Naive thymus-derived CD4-positive, alpha-beta T cell (primary cell): ENCODE measurements at regions not wholly inside any gene's neighbourhood (a gene's known extent, or its start where the extent isn't known, plus 50 kb on each side); places are given as distances from the start of the nearest gene placed in this dataset.
"Not testable (repeated sequence)": the region's sequence is repeated elsewhere in the genome, so short reads cannot be mapped to it uniquely, and the experiment has no call there.

Experiments used
- ATAC-seq: fragments of 150-1000 bp; cut with Tn5 transposase; 2 replicates; pipeline ENCODE4 v1.10.0; 2021; ENCODE audit warnings: mild to moderate bottlenecking, moderate library complexity
- CTCF ChIA-PET: fragments of 350-600 bp; sonication (Branson Sonifier 250); formaldehyde crosslinking; loops from one replicate; lab custom pipeline; 2021; ENCODE audit warnings: antibody characterized with exemption; lab: Charles Lee
- POLR2A ChIA-PET: fragments of 350-600 bp; sonication (Branson Sonifier 250); formaldehyde crosslinking; loops from one replicate; lab custom pipeline; 2021; ENCODE audit warnings: antibody characterized with exemption, inconsistent platforms; lab: Charles Lee
- DNase-seq, 9 donors: peaks; one replicate each; pipeline versions ENCODE4 v3.0.0 to v3.0.0-alpha.2; 2020 to 2022; ENCODE audit warnings: mixed read lengths in 1 of 9
- H3K27ac ChIP-seq: one replicate; pipeline ENCODE4 v1.7.0; 2013; ENCODE audit warnings: mild to moderate bottlenecking, low read depth, low read length, moderate library complexity
- H3K27me3 ChIP-seq, 2 donors: one replicate each; pipeline ENCODE4 v1.7.0; 2013; ENCODE audit warnings: low read length in 2 of 2, mild to moderate bottlenecking in 2 of 2, moderate library complexity in 2 of 2; ENCODE audit not compliant: control insufficient read depth in 2 of 2, insufficient read depth in 2 of 2
- H3K36me3 ChIP-seq, 3 experiments: 1 replicate in 2 of 3; 2 replicates in 1 of 3; pipeline ENCODE4 v1.7.0; 2013; ENCODE audit warnings: low read length in 3 of 3, mild to moderate bottlenecking in 3 of 3, moderate library complexity in 1 of 3; ENCODE audit not compliant: insufficient read depth in 3 of 3, control insufficient read depth in 2 of 3
- H3K4me1 ChIP-seq, 2 donors: one replicate each; pipeline ENCODE4 v1.7.0; 2013; ENCODE audit warnings: low read length in 2 of 2, mild to moderate bottlenecking in 2 of 2, moderate library complexity in 1 of 2; ENCODE audit not compliant: control insufficient read depth in 2 of 2, insufficient read depth in 2 of 2
- H3K4me3 ChIP-seq: 2 replicates; pipeline ENCODE4 v1.7.0; 2013; ENCODE audit warnings: mild to moderate bottlenecking, low read length
- H3K9me3 ChIP-seq, 3 experiments: 1 replicate in 2 of 3; 2 replicates in 1 of 3; pipeline ENCODE4 v1.7.0; 2013; ENCODE audit warnings: low read length in 3 of 3; ENCODE audit not compliant: control insufficient read depth in 2 of 3
- H3K27ac Mint-ChIP-seq, 9 donors: one replicate each; pipeline ENCODE4 v1.8.0; 2020 to 2022; ENCODE audit warnings: mixed read lengths in 9 of 9, mild to moderate bottlenecking in 8 of 9, moderate library complexity in 5 of 9, inconsistent platforms in 2 of 9
- H3K27me3 Mint-ChIP-seq, 5 donors: one replicate each; pipeline ENCODE4 v1.8.0; 2021 to 2022; ENCODE audit warnings: mixed read lengths in 5 of 5, mild to moderate bottlenecking in 1 of 5
- H3K36me3 Mint-ChIP-seq, 5 donors: one replicate each; pipeline ENCODE4 v1.8.0; 2020 to 2022; ENCODE audit warnings: mixed read lengths in 5 of 5, mild to moderate bottlenecking in 3 of 5, inconsistent platforms in 1 of 5
- H3K4me1 Mint-ChIP-seq, 7 donors: one replicate each; pipeline ENCODE4 v1.8.0; 2020 to 2022; ENCODE audit warnings: mixed read lengths in 7 of 7, mild to moderate bottlenecking in 3 of 7, inconsistent platforms in 1 of 7
- H3K4me3 Mint-ChIP-seq, 10 donors: one replicate each; pipeline ENCODE4 v1.8.0; 2020 to 2022; ENCODE audit warnings: mild to moderate bottlenecking in 10 of 10, mixed read lengths in 10 of 10, moderate library complexity in 6 of 10, inconsistent platforms in 2 of 10
- H3K9me3 Mint-ChIP-seq, 11 donors: one replicate each; pipeline ENCODE4 v1.8.0; 2020 to 2022; ENCODE audit warnings: mixed read lengths in 11 of 11, mild to moderate bottlenecking in 4 of 11, inconsistent platforms in 1 of 11, moderate library complexity in 1 of 11
- intact Hi-C, 2 donors: fragments of 100-400 bp; cut with micrococcal nuclease; formaldehyde crosslinking; loops; one replicate each; pipeline ENCODE4 v1.15.1; 2023

DNA sequence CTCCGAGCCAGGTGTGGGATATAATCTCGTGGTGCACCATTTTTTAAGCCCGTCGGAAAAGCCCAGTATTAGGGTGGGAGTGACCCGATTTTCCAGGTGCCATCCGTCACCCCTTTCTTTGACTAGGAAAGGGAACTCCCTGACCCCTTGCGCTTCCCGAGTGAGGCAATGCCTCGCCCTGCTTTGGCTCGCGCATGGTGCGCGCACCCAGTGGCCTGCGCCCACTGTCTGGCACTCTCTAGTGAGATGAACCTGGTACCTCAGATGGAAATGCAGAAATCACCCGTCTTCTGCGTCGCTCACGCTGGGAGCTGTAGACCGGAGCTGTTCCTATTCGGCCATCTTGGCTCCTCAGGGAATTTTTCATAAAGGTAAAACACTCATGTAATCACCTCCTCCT lies 63.9 kb downstream of the RWDD3 start:
- POLR2A ChIA-PET, H3K27me3 ChIP-seq, H3K4me1 ChIP-seq, CTCF ChIA-PET, H3K36me3 Mint-ChIP-seq, H3K27ac Mint-ChIP-seq, H3K27ac ChIP-seq, DNase-seq, H3K4me3 ChIP-seq, H3K9me3 ChIP-seq, ATAC-seq, intact Hi-C loops, H3K4me3 Mint-ChIP-seq, H3K27me3 Mint-ChIP-seq, H3K4me1 Mint-ChIP-seq, H3K36me3 ChIP-seq: not testable (repeated sequence)
- peaks cover 0 to 14% (median 5%) of the 10 kb centered on the region in 11 donors for H3K9me3 Mint-ChIP-seq

DNA sequence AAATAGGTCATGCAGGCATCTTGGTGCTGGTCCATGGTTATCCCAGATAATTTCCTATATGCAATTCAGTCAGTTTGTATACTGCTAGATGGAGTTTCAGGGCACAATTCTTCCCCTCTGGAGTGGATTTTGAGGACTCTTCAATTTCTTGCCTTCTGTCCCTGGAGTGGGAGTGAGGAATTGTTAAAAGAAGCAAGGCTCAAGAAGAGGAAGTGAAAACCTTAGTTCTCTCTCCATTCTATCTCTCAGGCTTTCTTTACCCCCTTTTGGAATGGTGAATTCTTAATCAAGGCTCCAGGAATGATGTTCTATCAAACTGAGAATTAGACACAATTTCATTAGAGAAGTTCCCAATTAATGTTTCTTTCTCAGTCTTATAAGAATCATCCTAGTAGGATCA lies 67.1 kb downstream of the RWDD3 start:
- Histone ChIP-seq H3K27ac (no peak overlapping the region), H3K4me3 (no peak overlapping the region), H3K27me3 (no peaks in the 10 kb centered on the region), H3K9me3 (no peaks in the 10 kb centered on the region), H3K36me3 (no peaks in the 10 kb centered on the region), H3K4me1 (no peaks in the 10 kb centered on the region)
- Mint-ChIP-seq H3K36me3 (peaks cover 0 to 4% (median 0%) of the 10 kb centered on the region in 5 donors), H3K27me3 (peaks cover 0 to 9% (median 4%) of the 10 kb centered on the region in 5 donors), H3K4me3 (no peak overlapping the region), H3K4me1 (no peaks in the 10 kb centered on the region), H3K27ac (no peak overlapping the region), H3K9me3 (peaks cover 0 to 14% (median 4%) of the 10 kb centered on the region in 11 donors)
- ATAC-seq (no peak), DNase-seq (no peak)
- intact Hi-C loops: no loop called here
- ChIA-PET POLR2A (no interaction called here), CTCF (no interaction called here)

DNA sequence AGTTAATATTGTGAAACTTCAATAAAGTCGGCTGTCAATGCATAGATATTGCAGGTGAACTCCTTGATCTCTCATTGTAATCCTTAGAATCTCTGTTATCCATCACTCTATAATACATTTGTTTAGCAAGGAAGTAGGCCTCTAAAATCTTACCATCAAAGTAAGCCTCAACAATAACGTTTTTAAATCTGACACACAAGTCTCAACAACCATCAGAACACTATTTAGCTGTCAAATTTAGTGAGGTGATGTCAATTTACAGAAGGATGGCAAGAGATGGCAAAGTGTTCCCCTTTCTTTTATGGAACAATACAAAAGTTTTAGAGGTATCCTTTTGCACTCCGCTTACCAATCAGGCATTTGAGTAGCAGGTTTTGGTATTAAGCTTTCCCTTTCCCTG lies 67.6 kb downstream of the RWDD3 start:
- intact Hi-C loops: no loop called here
- H3K27ac Mint-ChIP-seq: no peak overlapping the region
- Histone ChIP-seq H3K36me3 (no peaks in the 10 kb centered on the region), H3K9me3 (no peaks in the 10 kb centered on the region), H3K27me3 (no peaks in the 10 kb centered on the region), H3K4me3 (no peak overlapping the region), H3K4me1 (no peaks in the 10 kb centered on the region), H3K27ac (no peak overlapping the region)
- H3K36me3 Mint-ChIP-seq: peaks cover 0 to 4% (median 0%) of the 10 kb centered on the region in 5 donors
- ChIA-PET CTCF (no interaction called here), POLR2A (no interaction called here)
- no peak overlapping the region for H3K4me3 Mint-ChIP-seq
- peaks cover 0 to 14% (median 4%) of the 10 kb centered on the region in 11 donors for H3K9me3 Mint-ChIP-seq
- peaks cover 0 to 9% (median 4%) of the 10 kb centered on the region in 5 donors for H3K27me3 Mint-ChIP-seq
- ATAC-seq (no peak), DNase-seq (no peak)
- no peaks in the 10 kb centered on the region for H3K4me1 Mint-ChIP-seq

DNA sequence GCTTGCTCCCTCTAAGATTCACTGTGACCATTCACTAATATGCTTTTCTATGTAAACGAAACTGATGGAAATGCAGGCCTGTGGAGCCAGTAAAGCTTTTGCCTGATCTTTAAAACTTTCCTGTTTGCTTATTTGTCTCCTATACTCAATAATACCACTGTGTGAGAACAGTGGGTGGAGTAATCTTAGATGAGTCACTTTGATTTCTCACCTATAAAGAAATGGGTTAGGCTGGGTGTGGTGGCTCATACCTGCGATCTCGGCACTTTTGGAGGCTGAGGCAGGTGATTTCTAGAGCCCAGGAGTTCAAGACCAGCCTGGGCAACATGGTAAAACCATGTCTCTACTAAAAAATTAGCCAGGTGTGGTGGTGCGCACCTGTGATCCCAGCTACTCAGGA lies 70.8 kb downstream of the RWDD3 start:
- Mint-ChIP-seq H3K27me3 (peaks cover 0 to 31% (median 22%) of the 10 kb centered on the region in 5 donors), H3K9me3 (peaks cover 0 to 6% (median 0%) of the 10 kb centered on the region in 11 donors), H3K27ac (no peak overlapping the region), H3K4me3 (no peak overlapping the region), H3K4me1 (no peaks in the 10 kb centered on the region), H3K36me3 (no peaks in the 10 kb centered on the region)
- H3K27ac ChIP-seq: no peak overlapping the region
- H3K27me3 ChIP-seq: no peaks in the 10 kb centered on the region
- DNase-seq (no peak), ATAC-seq (no peak)
- no peaks in the 10 kb centered on the region for H3K36me3 ChIP-seq
- intact Hi-C loops: no loop called here
- H3K4me3 ChIP-seq: no peak overlapping the region
- CTCF ChIA-PET: no interaction called here
- no peaks in the 10 kb centered on the region for H3K9me3 ChIP-seq
- no peaks in the 10 kb centered on the region for H3K4me1 ChIP-seq
- POLR2A ChIA-PET: no interaction called here

DNA sequence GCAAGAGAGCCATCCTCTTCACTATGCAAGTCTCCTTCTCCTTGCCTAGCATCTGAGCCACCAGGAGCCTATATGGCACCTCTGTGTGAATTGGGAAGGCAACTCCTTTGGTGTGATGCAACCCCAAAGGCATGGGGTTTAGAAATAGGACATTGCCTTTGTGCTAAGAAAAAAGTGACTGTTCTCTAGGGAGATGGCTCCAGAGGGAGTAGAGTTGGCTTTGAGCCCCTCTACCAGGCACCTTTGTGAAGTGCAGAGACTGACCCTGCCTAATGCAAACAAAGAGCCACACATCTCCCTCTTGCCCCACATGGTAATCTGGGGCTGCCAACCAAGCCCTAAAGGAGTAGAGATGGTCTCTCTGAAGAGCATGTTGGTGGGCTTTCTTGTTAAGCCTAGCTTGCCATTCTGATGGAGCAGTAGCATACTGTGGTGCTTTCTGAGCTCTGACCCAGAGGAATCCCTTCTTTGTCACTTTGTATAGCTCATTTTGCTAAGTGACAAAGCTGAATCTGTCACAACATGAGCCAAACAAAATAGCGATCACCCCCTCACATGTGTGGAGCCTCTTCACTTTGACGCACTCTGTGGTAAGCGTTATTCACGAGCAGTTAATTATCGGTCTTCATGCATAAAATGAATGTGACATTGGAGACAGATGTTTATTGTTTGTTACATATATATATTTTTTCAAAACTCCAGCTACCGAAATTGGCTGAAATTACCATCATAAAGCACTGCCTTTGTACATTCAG lies 74.4 kb downstream of the RWDD3 start:
- Histone ChIP-seq H3K4me1 (no peaks in the 10 kb centered on the region), H3K9me3 (no peaks in the 10 kb centered on the region), H3K4me3 (no peak overlapping the region), H3K27me3 (no peaks in the 10 kb centered on the region), H3K36me3 (no peaks in the 10 kb centered on the region), H3K27ac (no peak overlapping the region)
- Mint-ChIP-seq H3K27ac (no peak overlapping the region), H3K27me3 (peaks cover 3 to 43% (median 24%) of the 10 kb centered on the region in 5 donors), H3K4me3 (no peak overlapping the region), H3K9me3 (peaks cover 0 to 5% (median 0%) of the 10 kb centered on the region in 11 donors), H3K36me3 (no peaks in the 10 kb centered on the region), H3K4me1 (no peaks in the 10 kb centered on the region)
- intact Hi-C loops: no loop called here
- ATAC-seq (no peak), DNase-seq (no peak)
- ChIA-PET CTCF (no interaction called here), POLR2A (no interaction called here)

DNA sequence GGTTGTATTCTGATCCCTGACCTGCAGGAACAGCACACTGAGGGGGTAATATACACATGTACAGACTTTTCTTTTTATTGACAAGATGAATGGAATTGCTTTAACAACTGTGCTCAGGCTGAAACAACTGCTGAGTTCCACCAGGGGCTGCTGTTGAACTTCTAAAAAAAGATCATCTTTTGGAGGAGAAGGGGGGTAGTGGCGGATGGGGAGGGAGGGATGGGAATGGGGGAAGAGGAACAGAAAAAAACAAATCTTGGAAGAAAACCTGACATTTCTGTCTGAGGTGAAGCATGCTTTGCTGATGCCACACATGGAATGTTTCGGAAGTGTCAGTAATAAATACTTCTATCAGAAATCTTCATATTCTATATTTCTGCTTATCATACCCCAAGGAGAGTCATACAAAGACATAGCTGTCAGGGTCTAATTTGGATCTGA lies 75.0 kb downstream of the RWDD3 start:
- H3K4me3 ChIP-seq: no peak overlapping the region
- no peaks in the 10 kb centered on the region for H3K4me1 ChIP-seq
- H3K36me3 ChIP-seq: no peaks in the 10 kb centered on the region
- peaks cover 0 to 5% (median 0%) of the 10 kb centered on the region in 11 donors for H3K9me3 Mint-ChIP-seq
- peaks cover 3 to 42% (median 24%) of the 10 kb centered on the region in 5 donors for H3K27me3 Mint-ChIP-seq
- H3K36me3 Mint-ChIP-seq: no peaks in the 10 kb centered on the region
- DNase-seq (no peak), ATAC-seq (no peak)
- H3K4me1 Mint-ChIP-seq: no peaks in the 10 kb centered on the region
- intact Hi-C loops: no loop called here
- no peaks in the 10 kb centered on the region for H3K27me3 ChIP-seq
- H3K9me3 ChIP-seq: no peaks in the 10 kb centered on the region
- CTCF ChIA-PET: no interaction called here
- H3K4me3 Mint-ChIP-seq: no peak overlapping the region
- no peak overlapping the region for H3K27ac ChIP-seq
- POLR2A ChIA-PET: no interaction called here
- no peak overlapping the region for H3K27ac Mint-ChIP-seq

DNA sequence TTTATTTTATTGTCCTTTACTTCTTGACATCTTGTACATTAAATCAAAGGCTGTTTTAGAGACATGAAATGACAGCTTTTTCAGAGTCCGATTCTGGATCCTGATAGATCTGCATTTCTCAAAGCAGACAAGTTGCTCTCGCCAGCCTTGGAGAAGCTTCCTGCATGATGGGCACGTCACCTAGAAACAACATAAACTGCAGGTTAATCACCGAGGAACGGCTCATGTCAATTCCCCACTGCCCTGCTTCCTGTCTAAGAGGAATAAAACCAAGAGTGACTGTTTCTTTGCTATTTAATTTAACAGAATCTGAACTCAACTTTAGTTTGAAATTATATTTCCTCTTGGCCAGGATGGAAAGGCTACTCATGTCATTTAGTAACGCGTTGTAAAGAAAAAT lies 77.0 kb downstream of the RWDD3 start:
- Mint-ChIP-seq H3K4me3 (no peak overlapping the region), H3K4me1 (no peaks in the 10 kb centered on the region), H3K27ac (no peak overlapping the region), H3K36me3 (no peaks in the 10 kb centered on the region), H3K27me3 (peaks cover 3 to 38% (median 24%) of the 10 kb centered on the region in 5 donors), H3K9me3 (peaks cover 0 to 5% (median 0%) of the 10 kb centered on the region in 11 donors)
- no peaks in the 10 kb centered on the region for H3K9me3 ChIP-seq
- no peak overlapping the region for H3K27ac ChIP-seq
- no peaks in the 10 kb centered on the region for H3K4me1 ChIP-seq
- H3K36me3 ChIP-seq: no peaks in the 10 kb centered on the region
- CTCF ChIA-PET: no interaction called here
- intact Hi-C loops: no loop called here
- H3K4me3 ChIP-seq: no peak overlapping the region
- POLR2A ChIA-PET: no interaction called here
- ATAC-seq (no peak), DNase-seq (no peak)
- H3K27me3 ChIP-seq: no peaks in the 10 kb centered on the region
